ENCODE measurements at regions not wholly inside any gene's neighbourhood (a gene's known extent, or its start where the extent isn't known, plus 50 kb on each side); places are given as distances from the start of the nearest gene placed in this dataset.

- H3K36me3 ChIP-seq (replicated peaks): no peaks in the 10 kb centered on the region
- in situ Hi-C loops (cut with HindIII; ENCODE audit: low pct_ligation_motif_present, low sequenced_read_pairs): no loop called here
- H3K4me3 ChIP-seq (ENCODE audit: low read depth, low read length): no peak overlapping the region
- no peak for TF ChIP-seq CTCF (IDR thresholded peaks at IDR 0.05; ENCODE audit: low read depth, low read length, missing control alignments)
- no peaks in the 10 kb centered on the region for H3K27me3 ChIP-seq (replicated peaks)
- no peak for DNase-seq
- H3K27ac ChIP-seq: no peak overlapping the region
These were observed 100.7 kb upstream of the JAG1 start for GRCh38 chr20:10774357-10774943.

GRCh38 chr20:10777710-10778109, 103.9 kb upstream of the JAG1 start:
- H3K4me3 ChIP-seq (ENCODE audit: low read depth, low read length): no peak overlapping the region
- no peak overlapping the region for H3K27ac ChIP-seq
- H3K36me3 ChIP-seq (replicated peaks): no peaks in the 10 kb centered on the region
- in situ Hi-C loops (cut with HindIII; ENCODE audit: low pct_ligation_motif_present, low sequenced_read_pairs): no loop called here
- DNase-seq: no peak
- H3K27me3 ChIP-seq (replicated peaks): no peaks in the 10 kb centered on the region
- TF ChIP-seq CTCF (IDR thresholded peaks at IDR 0.05; ENCODE audit: low read depth, low read length, missing control alignments): no peak

GRCh38 chr20:10779911-10780310, 106.1 kb upstream of the JAG1 start:
- no peak overlapping the region for H3K27ac ChIP-seq
- no peak for TF ChIP-seq CTCF (IDR thresholded peaks at IDR 0.05; ENCODE audit: low read depth, low read length, missing control alignments)
- in situ Hi-C loops (cut with HindIII; ENCODE audit: low pct_ligation_motif_present, low sequenced_read_pairs): no loop called here

GRCh38 chr20:10780901-10781300, 107.1 kb upstream of the JAG1 start:
- in situ Hi-C loops (cut with HindIII; ENCODE audit: low pct_ligation_motif_present, low sequenced_read_pairs): no loop called here
- no peak for TF ChIP-seq CTCF (IDR thresholded peaks at IDR 0.05; ENCODE audit: low read depth, low read length, missing control alignments)

More at GRCh38 chr20:10779911-10780310, 106.1 kb upstream of the JAG1 start:
- Histone ChIP-seq H3K36me3 (replicated peaks) (no peaks in the 10 kb centered on the region), H3K27me3 (replicated peaks) (no peaks in the 10 kb centered on the region), H3K4me3 (ENCODE audit: low read depth, low read length) (no peak overlapping the region)
- no peak for DNase-seq

GRCh38 chr20:10781526-10781925, 107.7 kb upstream of the JAG1 start:
- no peak for DNase-seq
- no peak overlapping the region for H3K27ac ChIP-seq
- H3K4me3 ChIP-seq (ENCODE audit: low read depth, low read length): no peak overlapping the region
- no peaks in the 10 kb centered on the region for H3K36me3 ChIP-seq (replicated peaks)
- H3K27me3 ChIP-seq (replicated peaks): no peaks in the 10 kb centered on the region
- in situ Hi-C loops (cut with HindIII; ENCODE audit: low pct_ligation_motif_present, low sequenced_read_pairs): no loop called here
- TF ChIP-seq CTCF (IDR thresholded peaks at IDR 0.05; ENCODE audit: low read depth, low read length, missing control alignments): no peak

More at GRCh38 chr20:10780901-10781300, 107.1 kb upstream of the JAG1 start:
- Histone ChIP-seq H3K4me3 (ENCODE audit: low read depth, low read length) (no peak overlapping the region), H3K36me3 (replicated peaks) (no peaks in the 10 kb centered on the region), H3K27me3 (replicated peaks) (no peaks in the 10 kb centered on the region), H3K27ac (no peak overlapping the region)
- no peak for DNase-seq
